Breast epithelium (tissue), 4 donors: ENCODE measurements at regions not wholly inside any gene's neighbourhood (a gene's known extent, or its start where the extent isn't known, plus 50 kb on each side); places are given as distances from the start of the nearest gene placed in this dataset.
A peak's percentile ranks its signal among the peaks of the same experiment; 100 is the strongest.

Experiments
- DNase-seq, 2 donors: peaks; one replicate each; pipeline ENCODE4 v3.0.0-alpha.2; 2019; ENCODE audit warnings: low spot score in 2 of 2
- H3K27ac ChIP-seq, 2 donors: fragments of 200-600 bp; sonication (generic) in 1 of 2; one replicate each; pipeline ENCODE4 v1.5.1; 2016 to 2019; ENCODE audit warnings: mild to moderate bottlenecking in 1 of 2
- H3K27me3 ChIP-seq, 2 donors: fragments of 200-600 bp; sonication (generic) in 1 of 2; one replicate each; pipeline versions ENCODE4 v1.5.1 to v1.6.0; 2017 to 2019; ENCODE audit warnings: control low read depth in 1 of 2, mild to moderate bottlenecking in 1 of 2
- H3K36me3 ChIP-seq: fragments of 200-600 bp; one replicate; pipeline ENCODE4 v1.5.1; 2019
- H3K4me1 ChIP-seq, 2 donors: fragments of 200-600 bp; sonication (generic); one replicate each; pipeline ENCODE4 v1.5.1; 2016 to 2019; ENCODE audit warnings: control low read depth in 1 of 2
- H3K4me3 ChIP-seq, 3 donors: fragments of 200-600 bp; sonication (generic); 1 replicate in 2 of 3; 2 replicates in 1 of 3; pipeline ENCODE4 v1.5.1; 2016 to 2019; ENCODE audit warnings: mild to moderate bottlenecking in 3 of 3, moderate library complexity in 2 of 3
- H3K9me3 ChIP-seq, 2 donors: fragments of 200-600 bp; sonication (generic) in 1 of 2; one replicate each; pipeline ENCODE4 v1.5.1; 2016 to 2019; ENCODE audit warnings: control low read depth in 1 of 2
- CTCF ChIP-seq, 3 donors: fragments of 450-650 bp; IDR thresholded peaks; one replicate each; pipeline ENCODE4 v1.5.1; 2016 to 2017; ENCODE audit warnings: antibody characterized with exemption in 3 of 3, mild to moderate bottlenecking in 3 of 3, moderate library complexity in 3 of 3
- POLR2A ChIP-seq: fragments of 450-650 bp; IDR thresholded peaks from one replicate; pipeline ENCODE4 v1.6.1; 2016; ENCODE audit warnings: antibody characterized with exemption, mild to moderate bottlenecking, moderate library complexity
- POLR2AphosphoS5 ChIP-seq, 3 donors: sonication (generic); formaldehyde crosslinking; IDR thresholded peaks; one replicate each; pipeline ENCODE4 v1.6.1; 2017; ENCODE audit warnings: antibody characterized with exemption in 3 of 3
- intact Hi-C: fragments of 100-400 bp; cut with DNase I; formaldehyde crosslinking; loops from one replicate; pipeline ENCODE4 v1.15.1; 2023; ENCODE audit warnings: low total_unique reads

- Histone ChIP-seq H3K4me1 (no peaks in the 10 kb centered on the region), H3K27ac (no peak overlapping the region), H3K4me3 (no peak overlapping the region), H3K27me3 (no peaks in the 10 kb centered on the region), H3K9me3 (no peaks in the 10 kb centered on the region), H3K36me3 (no peaks in the 10 kb centered on the region)
- TF ChIP-seq CTCF (IDR thresholded peaks at IDR 0.05) (no peak), POLR2A (no peak), POLR2AphosphoS5 (IDR thresholded peaks at IDR 0.05) (no peak)
- intact Hi-C loops, result no loop called here
- no peak for DNase-seq
Observed at GRCh38 chr2:212945526-212945925, 205.9 kb downstream of the IKZF2 start.

- Histone ChIP-seq H3K9me3 (no peaks in the 10 kb centered on the region), H3K27me3 (no peaks in the 10 kb centered on the region), H3K4me3 (no peak overlapping the region), H3K27ac (no peak overlapping the region), H3K36me3 (no peaks in the 10 kb centered on the region), H3K4me1 (no peaks in the 10 kb centered on the region)
- no peak for DNase-seq
- no peak for TF ChIP-seq CTCF (IDR thresholded peaks at IDR 0.05)
- intact Hi-C loops, result no loop called here
Observed at GRCh38 chr2:212943351-212943750, 208.1 kb downstream of the IKZF2 start.

- intact Hi-C loops, result no loop called here
- Histone ChIP-seq H3K9me3 (no peaks in the 10 kb centered on the region), H3K36me3 (no peaks in the 10 kb centered on the region), H3K27me3 (no peaks in the 10 kb centered on the region), H3K27ac (peak overlapping the region in 1 of 2 donors; percentile 56), H3K4me3 (no peak overlapping the region), H3K4me1 (no peaks in the 10 kb centered on the region)
- DNase-seq, result no peak
- TF ChIP-seq POLR2A, result no peak
- no peak for TF ChIP-seq POLR2AphosphoS5 (IDR thresholded peaks at IDR 0.05)
- no peak for TF ChIP-seq CTCF (IDR thresholded peaks at IDR 0.05)
Observed at GRCh38 chr2:212941361-212941760, 210.1 kb downstream of the IKZF2 start.

- no peak overlapping the region for H3K4me3 ChIP-seq
- intact Hi-C loops, result no loop called here
- H3K4me1 ChIP-seq, result no peaks in the 10 kb centered on the region
- no peaks in the 10 kb centered on the region for H3K9me3 ChIP-seq
- no peaks in the 10 kb centered on the region for H3K27me3 ChIP-seq
- DNase-seq, result peak in 1 of 2 donors; percentile 66
- no peaks in the 10 kb centered on the region for H3K36me3 ChIP-seq
- H3K27ac ChIP-seq, result peak overlapping the region in 1 of 2 donors; percentile 56
- no peak for TF ChIP-seq POLR2A
- peak in 1 of 3 donors; percentile 31 for TF ChIP-seq POLR2AphosphoS5 (IDR thresholded peaks at IDR 0.05)
Observed at GRCh38 chr2:212940816-212941215, 210.6 kb downstream of the IKZF2 start.

GRCh38 chr2:212939777-212940531 lies 211.5 kb downstream of the IKZF2 start:
- peak; percentile 57 to 61 for DNase-seq

More at GRCh38 chr2:212939777-212940531, 211.5 kb downstream of the IKZF2 start:
- intact Hi-C loops, result no loop called here
- H3K4me1 ChIP-seq, result no peaks in the 10 kb centered on the region
- no peaks in the 10 kb centered on the region for H3K9me3 ChIP-seq
- H3K27ac ChIP-seq, result peak overlapping the region in 1 of 2 donors; percentile 56
- no peak overlapping the region for H3K4me3 ChIP-seq
- H3K27me3 ChIP-seq, result no peaks in the 10 kb centered on the region
- H3K36me3 ChIP-seq, result no peaks in the 10 kb centered on the region
- no peak for TF ChIP-seq CTCF (IDR thresholded peaks at IDR 0.05)
